IMR-90 (cell line): ENCODE measurements at regions not wholly inside any gene's neighbourhood (a gene's known extent, or its start where the extent isn't known, plus 50 kb on each side); places are given as distances from the start of the nearest gene placed in this dataset.

ENCODE experiments used
- ATAC-seq: fragments of 200-7000 bp; cut with Tn5 transposase; 2 replicates; pipeline ENCODE4 v1.9.1; 2020; ENCODE audit warnings: low read depth, mild to moderate bottlenecking, moderate library complexity
- BruUV-seq: library from RNA; stranded (reverse); fragments of 400-500 nt; replicated peaks from 2 replicates; lab custom pipeline; 2021; lab: Mats Ljungman, UMichigan
- CTCF ChIA-PET: fragments of 300-600 bp; formaldehyde crosslinking; extraction: SDS; loops from one replicate; lab custom pipeline; 2021; ENCODE audit warnings: antibody characterized with exemption; lab: Yijun Ruan, JAX
- POLR2A ChIA-PET: fragments of 300-600 bp; sonication (Branson Sonifier 250); formaldehyde crosslinking; loops from one replicate; lab custom pipeline; 2022; ENCODE audit warnings: antibody characterized with exemption; ENCODE audit not compliant: unreplicated experiment; lab: Charles Lee
- DNase-seq: peaks from one replicate; pipeline ENCODE4 v3.0.0; 2013
- H2AFZ ChIP-seq: replicated peaks from 2 replicates; pipeline ENCODE3; 2013; ENCODE audit warnings: low read length, mild to moderate bottlenecking; ENCODE audit not compliant: poor library complexity
- H2AK5ac ChIP-seq: 2 replicates; pipeline ENCODE4 v1.6.1; 2013; ENCODE audit warnings: low read depth, low read length, inconsistent platforms
- H2AK9ac ChIP-seq: replicated peaks from 2 replicates; pipeline ENCODE3; 2013; ENCODE audit warnings: mild to moderate bottlenecking, low read depth, low read length, moderate library complexity; ENCODE audit not compliant: poor library complexity
- H2BK120ac ChIP-seq: 2 replicates; pipeline ENCODE4 v1.6.1; 2013; ENCODE audit warnings: low read depth, low read length, inconsistent platforms
- H2BK15ac ChIP-seq: 3 replicates; pipeline ENCODE4 v1.6.1; 2013; ENCODE audit warnings: low read depth, low read length, inconsistent platforms
- H2BK20ac ChIP-seq: 2 replicates; pipeline ENCODE4 v1.6.1; 2013; ENCODE audit warnings: low read depth, mild to moderate bottlenecking, inconsistent platforms, low read length, moderate library complexity
- H2BK5ac ChIP-seq: 2 replicates; pipeline ENCODE4 v1.6.1; 2013; ENCODE audit warnings: mild to moderate bottlenecking, low read depth, low read length, inconsistent platforms; ENCODE audit not compliant: poor library complexity, severe bottlenecking
- H3K14ac ChIP-seq: replicated peaks from 2 replicates; pipeline ENCODE4 v1.6.1; 2013; ENCODE audit warnings: low read depth, low read length, inconsistent platforms
- H3K18ac ChIP-seq: 2 replicates; pipeline ENCODE4 v1.6.1; 2013; ENCODE audit warnings: low read depth, low read length, control low read depth
- H3K23ac ChIP-seq: 2 replicates; pipeline ENCODE4 v1.6.1; 2013; ENCODE audit warnings: low read depth, low read length, inconsistent platforms
- H3K27ac ChIP-seq: 2 replicates; pipeline ENCODE4 v1.5.1; 2013; ENCODE audit warnings: mild to moderate bottlenecking, control low read depth, low read length; ENCODE audit not compliant: insufficient read depth
- H3K27me3 ChIP-seq: 2 replicates; pipeline ENCODE4 v1.6.1; 2013; ENCODE audit warnings: low read length; ENCODE audit not compliant: control insufficient read depth, insufficient read depth
- H3K36me3 ChIP-seq: 2 replicates; pipeline ENCODE4 v1.6.1; 2013; ENCODE audit warnings: low read length, mixed read lengths; ENCODE audit not compliant: control insufficient read depth, insufficient read depth
- H3K4ac ChIP-seq: 2 replicates; pipeline ENCODE4 v1.6.1; 2013; ENCODE audit warnings: low read depth, low read length, inconsistent platforms
- H3K4me1 ChIP-seq: 2 replicates; pipeline ENCODE4 v1.6.1; 2013; ENCODE audit warnings: low read length, mixed read lengths; ENCODE audit not compliant: control insufficient read depth, insufficient read depth
- H3K4me2 ChIP-seq: 2 replicates; pipeline ENCODE4 v1.6.1; 2013; ENCODE audit warnings: low read depth, mild to moderate bottlenecking, control low read depth, low read length, moderate library complexity
- H3K4me3 ChIP-seq: 2 replicates; pipeline ENCODE4 v1.5.1; 2013; ENCODE audit warnings: low read depth, mild to moderate bottlenecking, control low read depth, low read length, moderate library complexity; ENCODE audit not compliant: insufficient read depth
- H3K56ac ChIP-seq: 2 replicates; pipeline ENCODE4 v1.6.1; 2013; ENCODE audit warnings: low read length, inconsistent platforms; ENCODE audit not compliant: insufficient read depth; ENCODE audit errors: extremely low read depth
- H3K79me1 ChIP-seq, 2 experiments: 2 replicates each; pipeline ENCODE4 v1.6.1; 2013; ENCODE audit warnings: low read length in 2 of 2, inconsistent platforms in 1 of 2, low read depth in 1 of 2
- H3K9ac ChIP-seq: 2 replicates; pipeline ENCODE4 v1.6.1; 2013; ENCODE audit warnings: low read depth, low read length, control low read depth
- H3K9me1 ChIP-seq: 2 replicates; pipeline ENCODE4 v1.6.1; 2013; ENCODE audit warnings: low read length, inconsistent platforms; ENCODE audit not compliant: insufficient read depth
- H3K9me3 ChIP-seq: 2 replicates; pipeline ENCODE4 v1.6.1; 2013; ENCODE audit warnings: low read length; ENCODE audit not compliant: control insufficient read depth, insufficient read depth
- H4K20me1 ChIP-seq: 2 replicates; pipeline ENCODE4 v1.6.1; 2013; ENCODE audit warnings: low read length, inconsistent platforms; ENCODE audit not compliant: insufficient read depth
- H4K5ac ChIP-seq: 2 replicates; pipeline ENCODE4 v1.6.1; 2013; ENCODE audit warnings: mild to moderate bottlenecking, low read depth, low read length, control low read depth
- H4K8ac ChIP-seq, 2 experiments: 2 replicates each; pipeline ENCODE4 v1.6.1; 2013; ENCODE audit warnings: low read depth in 2 of 2, low read length in 2 of 2, control low read depth in 1 of 2, inconsistent platforms in 1 of 2
- H4K91ac ChIP-seq: 2 replicates; pipeline ENCODE4 v1.6.1; 2013; ENCODE audit warnings: low read depth, low read length, inconsistent platforms; ENCODE audit not compliant: insufficient read depth
- BHLHE40 ChIP-seq: fragments of 150-350 bp; IDR thresholded peaks from 2 replicates; pipeline ENCODE4 v1.6.1; 2016; ENCODE audit warnings: mild to moderate bottlenecking, low read depth, low read length
- CEBPB ChIP-seq: IDR thresholded peaks from 2 replicates; pipeline ENCODE4 v1.6.1; 2012; ENCODE audit warnings: low read depth, low read length, improper control_type of control experiment
- CHD1 ChIP-seq: IDR thresholded peaks from 2 replicates; pipeline ENCODE4 v1.6.1; 2012; ENCODE audit warnings: low read depth, low read length, improper control_type of control experiment
- MAZ ChIP-seq: IDR thresholded peaks from 2 replicates; pipeline ENCODE4 v1.6.1; 2012; ENCODE audit warnings: low read depth, mild to moderate bottlenecking, low read length, improper control_type of control experiment, moderate library complexity, borderline replicate concordance
- POLR2A ChIP-seq: IDR thresholded peaks from 2 replicates; pipeline ENCODE4 v1.6.1; 2012; ENCODE audit warnings: mild to moderate bottlenecking, low read depth, low read length
- RAD21 ChIP-seq: IDR thresholded peaks from 2 replicates; pipeline ENCODE4 v1.6.1; 2012; ENCODE audit warnings: low read length, improper control_type of control experiment
- RCOR1 ChIP-seq: IDR thresholded peaks from 2 replicates; pipeline ENCODE4 v1.6.1; 2012; ENCODE audit warnings: mild to moderate bottlenecking, low read length, improper control_type of control experiment; ENCODE audit not compliant: insufficient replicate concordance
- RFX5 ChIP-seq: IDR thresholded peaks from 2 replicates; pipeline ENCODE4 v1.8.0; 2012; ENCODE audit warnings: low read depth, mild to moderate bottlenecking, low read length, moderate library complexity
- WGBS, 2 experiments: methylation state at CpG; one replicate each; pipeline versions ENCODE4 v1.1.5 to v1.1.7; 2013; ENCODE audit warnings: missing lambda C conversion rate in 2 of 2; ENCODE audit not compliant: insufficient read length in 1 of 2; ENCODE audit errors: extremely low coverage in 2 of 2; 5-methylcytosine and 5-hydroxymethylcytosine counted together
- dilution Hi-C: fragments of 300-500 bp; cut with HindIII; formaldehyde crosslinking; loops from one replicate; pipeline ENCODE4 v1.14.3; 2018; ENCODE audit warnings: low sequenced_read_pairs; ENCODE audit not compliant: unreplicated experiment
- in situ Hi-C: fragments of 300-500 bp; cut with MboI; formaldehyde crosslinking; loops from 3 replicates; pipeline ENCODE4 v1.14.3; 2019; ENCODE audit warnings: low sequenced_read_pairs, inconsistent platforms, mixed read lengths
- intact Hi-C: fragments of 100-400 bp; cut with micrococcal nuclease; formaldehyde crosslinking; loops from 2 replicates; pipeline ENCODE4 v1.10.0; 2022
- TF ChIP-seq, protein P1 (sequence below): fragments of 150-350 bp; IDR thresholded peaks from 2 replicates; pipeline ENCODE4 v1.6.1; 2017; ENCODE audit warnings: mild to moderate bottlenecking, antibody characterized with exemption, low read length, low read depth
- TF ChIP-seq, protein P2 (sequence below): conservative IDR thresholded peaks from 2 replicates; pipeline ENCODE4 v1.5.1; 2012; ENCODE audit warnings: mild to moderate bottlenecking, low read depth, low read length, improper control_type of control experiment

DNA sequence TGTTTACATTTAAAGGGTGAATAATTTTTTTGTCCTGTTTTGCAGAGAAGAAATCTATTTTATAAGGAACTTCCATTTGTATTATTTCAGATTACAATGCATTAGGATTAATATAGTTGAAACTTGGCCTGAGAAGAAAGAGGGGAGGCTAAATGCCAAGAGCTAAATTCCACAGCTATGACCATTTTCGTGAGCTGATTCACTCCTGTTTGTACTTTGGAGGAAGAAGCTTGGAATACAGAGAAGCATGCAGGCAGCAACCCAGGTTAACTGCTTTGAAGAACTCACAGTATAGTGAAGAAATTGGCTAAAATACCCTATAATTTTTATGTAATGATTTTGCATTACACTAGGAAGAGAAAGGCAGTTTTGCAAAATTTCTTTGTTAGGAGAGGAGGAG, 309.4 kb upstream of the KLF12 start:
- H3K9ac ChIP-seq: no peak overlapping the region
- no peak overlapping the region for H2BK5ac ChIP-seq
- no peaks in the 10 kb centered on the region for H3K9me3 ChIP-seq
- no peak overlapping the region for H3K27ac ChIP-seq
- H3K36me3 ChIP-seq: no peaks in the 10 kb centered on the region
- no peak overlapping the region for H2BK15ac ChIP-seq
- no peak overlapping the region for H4K8ac ChIP-seq
- in situ Hi-C loops (no loop called here), intact Hi-C loops (loop anchor here (5.0 kb wide), 1 partner anchor 306 kb away; no protein-coding TSS in a partner anchor), dilution Hi-C loops (no loop called here)
- ChIA-PET POLR2A (interaction anchor here (0.6 kb wide), 1 partner anchor 9 kb away, joined by 3 read pairs; no protein-coding TSS in a partner anchor), CTCF (no interaction called here)
- no peak overlapping the region for H3K4me2 ChIP-seq
- no peak overlapping the region for H3K18ac ChIP-seq
- H2AFZ ChIP-seq: no peak overlapping the region
- no peak overlapping the region for H3K4ac ChIP-seq
- H2AK9ac ChIP-seq: no peak overlapping the region
- no peak overlapping the region for H3K4me3 ChIP-seq
- no peak overlapping the region for H3K14ac ChIP-seq
- H3K79me1 ChIP-seq: no peaks in the 10 kb centered on the region
- H3K4me1 ChIP-seq: peaks cover 4% of the 10 kb centered on the region; the same call in 1 of the 2 replicates
- no peak overlapping the region for H4K5ac ChIP-seq
- ATAC-seq (peak; percentile 97), DNase-seq (peak; percentile 85)
- no peaks in the 10 kb centered on the region; the same call in 1 of the 2 replicates for H3K27me3 ChIP-seq
- H3K9me1 ChIP-seq: no peaks in the 10 kb centered on the region; the same call in 1 of the 2 replicates
- H4K20me1 ChIP-seq: no peaks in the 10 kb centered on the region
- H2BK120ac ChIP-seq: no peak overlapping the region
- H2BK20ac ChIP-seq: no peak overlapping the region
- BruUV-seq: no TSS peak
- no peak overlapping the region for H3K23ac ChIP-seq
- 0% methylated on average over 1 of the region's 1 CpG; no CpG with 5 or more reads in 1 of the 2 experiments for whole genome bisulfite sequencing, 2 experiments
- H2AK5ac ChIP-seq: no peak overlapping the region
- no peak overlapping the region for H4K91ac ChIP-seq
- H3K56ac ChIP-seq: no peak overlapping the region
- TF ChIP-seq RCOR1 (no peak), POLR2A (no peak), BHLHE40 (no peak), CHD1 (no peak), RAD21 (no peak), RFX5 (no peak), MAZ (no peak), CEBPB (no peak)
- TF ChIP-seq, protein P1, sequence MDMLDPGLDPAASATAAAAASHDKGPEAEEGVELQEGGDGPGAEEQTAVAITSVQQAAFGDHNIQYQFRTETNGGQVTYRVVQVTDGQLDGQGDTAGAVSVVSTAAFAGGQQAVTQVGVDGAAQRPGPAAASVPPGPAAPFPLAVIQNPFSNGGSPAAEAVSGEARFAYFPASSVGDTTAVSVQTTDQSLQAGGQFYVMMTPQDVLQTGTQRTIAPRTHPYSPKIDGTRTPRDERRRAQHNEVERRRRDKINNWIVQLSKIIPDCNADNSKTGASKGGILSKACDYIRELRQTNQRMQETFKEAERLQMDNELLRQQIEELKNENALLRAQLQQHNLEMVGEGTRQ: no peak
- TF ChIP-seq, protein P2, sequence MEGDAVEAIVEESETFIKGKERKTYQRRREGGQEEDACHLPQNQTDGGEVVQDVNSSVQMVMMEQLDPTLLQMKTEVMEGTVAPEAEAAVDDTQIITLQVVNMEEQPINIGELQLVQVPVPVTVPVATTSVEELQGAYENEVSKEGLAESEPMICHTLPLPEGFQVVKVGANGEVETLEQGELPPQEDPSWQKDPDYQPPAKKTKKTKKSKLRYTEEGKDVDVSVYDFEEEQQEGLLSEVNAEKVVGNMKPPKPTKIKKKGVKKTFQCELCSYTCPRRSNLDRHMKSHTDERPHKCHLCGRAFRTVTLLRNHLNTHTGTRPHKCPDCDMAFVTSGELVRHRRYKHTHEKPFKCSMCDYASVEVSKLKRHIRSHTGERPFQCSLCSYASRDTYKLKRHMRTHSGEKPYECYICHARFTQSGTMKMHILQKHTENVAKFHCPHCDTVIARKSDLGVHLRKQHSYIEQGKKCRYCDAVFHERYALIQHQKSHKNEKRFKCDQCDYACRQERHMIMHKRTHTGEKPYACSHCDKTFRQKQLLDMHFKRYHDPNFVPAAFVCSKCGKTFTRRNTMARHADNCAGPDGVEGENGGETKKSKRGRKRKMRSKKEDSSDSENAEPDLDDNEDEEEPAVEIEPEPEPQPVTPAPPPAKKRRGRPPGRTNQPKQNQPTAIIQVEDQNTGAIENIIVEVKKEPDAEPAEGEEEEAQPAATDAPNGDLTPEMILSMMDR: no peak
